BE2C (cell line): ENCODE measurements at regions not wholly inside any gene's neighbourhood (a gene's known extent, or its start where the extent isn't known, plus 50 kb on each side); places are given as distances from the start of the nearest gene placed in this dataset.

ENCODE experiments used
- DNase-seq: peaks from one replicate; pipeline ENCODE4 v3.0.0-alpha.2; 2020
- H3K27me3 ChIP-seq: fragments of 250-450 bp; sonication (Bioruptor Pico); 2 replicates; pipeline ENCODE4 v1.5.1; 2020; ENCODE audit warnings: mild to moderate bottlenecking
- H3K36me3 ChIP-seq: fragments of 250-450 bp; sonication (Bioruptor Pico); 2 replicates; pipeline ENCODE4 v1.5.1; 2020; ENCODE audit warnings: mild to moderate bottlenecking
- H3K4me1 ChIP-seq: fragments of 250-450 bp; sonication (Bioruptor Pico); 2 replicates; pipeline ENCODE4 v1.5.1; 2020
- H3K4me3 ChIP-seq: 2 replicates; pipeline ENCODE4 v1.5.1; 2011; ENCODE audit warnings: low read depth, low read length
- H3K9me3 ChIP-seq: fragments of 250-450 bp; sonication (Bioruptor Pico); 2 replicates; pipeline ENCODE4 v1.5.1; 2020
- CTCF ChIP-seq: IDR thresholded peaks from 2 replicates; pipeline ENCODE4 v1.5.1; 2012; ENCODE audit warnings: mild to moderate bottlenecking, low read depth, low read length

- Histone ChIP-seq H3K9me3 (no peaks in the 10 kb centered on the region), H3K4me1 (no peaks in the 10 kb centered on the region), H3K4me3 (no peak overlapping the region), H3K36me3 (no peaks in the 10 kb centered on the region), H3K27me3 (no peaks in the 10 kb centered on the region)
- TF ChIP-seq CTCF, result no peak
- no peak for DNase-seq
Observed at GRCh38 chr2:8587920-8588830, 93.7 kb upstream of the ID2 start.

GRCh38 chr2:8588831-8589191 is 93.0 kb upstream of the ID2 start:
- no peak for TF ChIP-seq CTCF
- DNase-seq, result no peak
- H3K4me3 ChIP-seq, result no peak overlapping the region
- H3K27me3 ChIP-seq, result no peaks in the 10 kb centered on the region
- H3K4me1 ChIP-seq, result no peaks in the 10 kb centered on the region
- no peaks in the 10 kb centered on the region for H3K36me3 ChIP-seq
- no peaks in the 10 kb centered on the region for H3K9me3 ChIP-seq

- TF ChIP-seq CTCF, result no peak
- no peaks in the 10 kb centered on the region for H3K27me3 ChIP-seq
Observed at GRCh38 chr2:8589721-8590120, 92.1 kb upstream of the ID2 start.

GRCh38 chr2:8590938-8591337 is 90.9 kb upstream of the ID2 start:
- Histone ChIP-seq H3K27me3 (no peaks in the 10 kb centered on the region), H3K4me1 (no peaks in the 10 kb centered on the region), H3K36me3 (no peaks in the 10 kb centered on the region), H3K4me3 (no peak overlapping the region), H3K9me3 (no peaks in the 10 kb centered on the region)
- TF ChIP-seq CTCF, result no peak
- DNase-seq, result no peak

More at GRCh38 chr2:8589721-8590120, 92.1 kb upstream of the ID2 start:
- Histone ChIP-seq H3K36me3 (no peaks in the 10 kb centered on the region), H3K4me1 (no peaks in the 10 kb centered on the region), H3K9me3 (no peaks in the 10 kb centered on the region), H3K4me3 (no peak overlapping the region)
- no peak for DNase-seq

- no peak for TF ChIP-seq CTCF
- H3K27me3 ChIP-seq, result no peaks in the 10 kb centered on the region
- no peak for DNase-seq
- no peaks in the 10 kb centered on the region for H3K9me3 ChIP-seq
- H3K4me3 ChIP-seq, result no peak overlapping the region
- peaks cover 5% of the 10 kb centered on the region for H3K4me1 ChIP-seq
- H3K36me3 ChIP-seq, result no peaks in the 10 kb centered on the region
Observed at GRCh38 chr2:8592736-8593135, 89.1 kb upstream of the ID2 start.

GRCh38 chr2:8593243-8593642 is 88.6 kb upstream of the ID2 start:
- H3K9me3 ChIP-seq, result no peaks in the 10 kb centered on the region
- H3K4me1 ChIP-seq, result peaks cover 7% of the 10 kb centered on the region
- no peaks in the 10 kb centered on the region for H3K27me3 ChIP-seq
- no peak overlapping the region for H3K4me3 ChIP-seq
- TF ChIP-seq CTCF, result no peak
- no peaks in the 10 kb centered on the region for H3K36me3 ChIP-seq
- DNase-seq, result no peak
